Left hindlimb (tissue), 1 donor: ENCODE measurements at regions not wholly inside any gene's neighbourhood (a gene's known extent, or its start where the extent isn't known, plus 50 kb on each side); places are given as distances from the start of the nearest gene placed in this dataset.

ENCODE experiments used
- DNase-seq: peaks from one replicate; pipeline ENCODE4 v3.0.0-alpha.2; 2018

DNA sequence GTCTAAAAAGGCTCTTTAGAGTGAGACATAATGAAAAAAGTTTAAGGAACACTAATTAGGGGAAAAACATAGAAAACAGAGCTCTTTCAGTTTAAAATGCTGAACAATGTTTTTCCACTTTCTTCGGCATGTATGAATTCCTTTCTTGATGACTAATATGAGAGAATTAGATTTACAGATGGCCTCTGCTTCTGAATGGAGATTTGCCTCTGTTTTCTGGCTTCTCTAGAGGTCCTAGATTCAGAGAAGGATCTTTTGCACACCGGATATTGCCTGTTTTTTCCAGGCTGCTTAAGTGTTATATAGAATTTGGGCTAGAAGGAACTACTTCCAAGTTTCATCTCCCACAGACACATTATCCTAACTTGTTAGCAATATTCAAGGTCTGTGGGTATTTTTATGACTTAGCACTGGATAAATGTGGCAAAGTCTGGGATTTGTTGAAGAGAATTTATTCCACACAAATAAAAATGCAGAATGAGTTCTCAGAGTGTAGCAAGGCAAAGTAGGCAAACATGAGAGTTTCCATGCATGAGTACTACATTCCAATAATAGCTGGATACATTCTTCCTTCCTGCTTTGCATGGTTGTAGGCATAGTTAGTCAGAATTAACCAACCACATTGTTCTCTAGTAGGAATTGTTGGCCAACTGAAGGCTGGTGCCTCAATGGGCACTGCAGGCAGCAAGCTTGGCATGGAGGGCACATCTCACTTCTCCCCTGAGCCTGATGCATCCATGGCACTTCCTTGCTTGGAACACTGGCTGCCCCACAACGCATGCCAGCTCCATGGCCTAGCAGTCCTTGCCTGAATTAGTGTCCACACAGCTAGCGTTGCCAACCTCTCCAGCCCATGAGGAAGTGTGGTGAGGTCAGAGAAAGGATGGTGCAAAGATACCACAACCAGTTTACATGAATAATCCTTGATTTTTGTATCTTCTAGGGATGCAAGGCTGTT is 224.2 kb downstream of the CLIC5 start:
- DNase-seq: no peak

DNA sequence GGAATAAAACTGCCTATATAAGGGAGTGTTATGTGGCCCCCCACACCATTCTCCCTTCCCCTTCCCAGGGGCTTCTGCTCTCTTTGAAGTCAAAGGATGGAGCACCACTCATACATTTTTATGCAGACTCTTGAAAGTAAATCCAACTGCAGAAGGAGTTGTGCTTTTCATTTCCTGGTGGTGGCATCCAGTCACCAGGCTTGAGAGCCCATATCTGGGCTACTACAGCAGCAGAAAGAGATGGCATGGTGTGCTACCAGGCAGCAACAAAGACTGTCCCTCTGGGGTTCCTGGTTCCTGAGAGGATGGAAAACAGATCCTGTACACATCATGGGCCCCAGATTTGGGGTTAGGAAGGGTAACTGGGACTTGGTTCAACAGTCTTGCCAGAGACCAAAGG is 226.4 kb downstream of the CLIC5 start:
- no peak for DNase-seq

DNA sequence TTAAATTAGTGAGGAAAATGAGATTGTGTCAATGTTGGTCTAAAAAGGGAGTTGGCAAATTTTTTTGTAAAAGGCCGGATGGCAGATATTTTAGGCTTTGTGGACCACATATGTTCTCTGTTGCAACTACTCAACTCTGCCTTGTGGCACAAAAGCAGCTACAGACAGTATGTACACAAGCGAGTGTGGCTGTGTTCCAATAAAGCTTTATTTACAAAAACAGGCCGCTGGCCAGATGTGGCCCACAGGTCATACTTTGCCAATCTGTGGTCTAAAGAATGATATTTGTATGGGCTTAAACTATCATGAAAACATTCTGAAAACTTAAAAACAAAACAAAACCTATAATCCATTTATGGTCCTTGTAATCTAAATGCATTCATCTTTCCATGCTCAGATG is 228.3 kb downstream of the CLIC5 start:
- no peak for DNase-seq

DNA sequence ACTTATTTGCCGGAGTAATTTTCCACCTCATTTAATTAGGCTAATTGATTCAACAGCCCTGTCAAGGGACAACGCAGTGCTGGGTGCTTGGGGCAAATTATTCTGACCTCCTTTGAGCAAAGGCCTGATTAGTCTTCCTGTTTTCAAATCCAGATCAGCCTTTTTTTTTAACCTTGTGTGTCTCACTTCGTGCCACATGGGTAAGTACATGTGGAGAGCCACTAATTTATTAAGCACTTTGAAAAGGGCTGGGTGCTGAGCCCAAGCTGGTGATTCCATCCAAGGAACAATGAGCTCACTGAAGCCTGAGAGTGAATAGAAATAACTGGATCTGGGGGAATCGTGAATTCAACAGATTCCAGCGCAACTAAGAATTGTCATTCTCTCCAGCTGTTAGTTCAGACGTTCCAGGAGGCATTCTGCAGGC is 229.3 kb downstream of the CLIC5 start:
- no peak for DNase-seq

DNA sequence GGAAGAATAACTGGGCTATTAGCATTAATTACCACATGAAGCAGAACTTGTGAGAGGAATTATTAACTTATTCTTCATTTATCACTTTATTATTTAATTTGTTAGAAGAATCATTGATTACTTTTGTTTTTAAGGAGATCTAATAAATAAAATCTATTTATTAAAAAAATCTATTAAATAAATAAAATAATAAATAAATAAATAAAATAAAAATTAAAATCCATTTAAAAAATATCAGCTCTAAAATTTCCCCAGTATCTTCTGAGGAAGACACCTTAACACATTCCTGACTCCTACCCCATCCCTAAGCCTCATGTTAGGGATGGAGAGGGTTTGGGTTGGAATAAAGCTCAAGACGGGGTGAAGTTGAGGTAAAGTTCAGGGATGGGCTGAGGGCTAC is 231.4 kb downstream of the CLIC5 start:
- DNase-seq: no peak

DNA sequence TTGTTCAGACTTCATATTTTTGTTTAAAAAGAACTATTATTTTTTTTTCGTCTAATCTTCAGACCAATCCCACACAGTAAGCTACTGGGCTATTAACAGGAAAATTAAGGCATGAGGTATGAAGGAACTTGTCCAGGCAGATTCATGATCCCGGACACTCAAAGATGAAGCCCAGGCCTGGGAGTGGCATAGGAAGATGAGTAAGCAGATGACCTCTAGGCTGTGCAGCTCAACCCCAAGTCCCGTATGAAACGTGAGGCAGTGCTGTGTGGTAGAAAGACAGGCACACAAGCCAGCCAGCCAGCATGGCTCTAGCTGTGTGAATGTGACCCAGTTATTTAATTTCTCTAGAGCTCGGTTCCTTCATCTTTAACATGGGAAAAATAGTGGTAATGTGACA is 231.9 kb downstream of the CLIC5 start:
- DNase-seq: no peak

DNA sequence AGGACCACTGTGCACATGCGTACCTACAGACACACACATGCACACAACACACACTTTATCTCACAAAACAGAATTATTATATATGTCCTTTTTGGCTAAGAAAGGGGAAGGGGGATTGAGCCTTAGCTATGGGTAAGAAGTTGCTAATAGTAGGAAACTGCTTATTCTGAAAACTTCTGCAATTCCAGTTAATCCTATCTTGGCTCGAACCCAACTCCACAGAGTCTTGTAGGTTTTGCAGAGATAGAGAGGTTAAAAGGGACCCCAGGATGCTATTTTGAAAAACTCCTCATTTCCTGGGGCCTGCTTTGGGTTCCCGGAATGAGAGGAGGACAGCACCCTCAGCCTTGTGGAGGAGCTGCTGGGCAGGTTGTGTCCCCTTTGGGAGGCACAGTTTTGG is 233.8 kb downstream of the CLIC5 start:
- DNase-seq: no peak

DNA sequence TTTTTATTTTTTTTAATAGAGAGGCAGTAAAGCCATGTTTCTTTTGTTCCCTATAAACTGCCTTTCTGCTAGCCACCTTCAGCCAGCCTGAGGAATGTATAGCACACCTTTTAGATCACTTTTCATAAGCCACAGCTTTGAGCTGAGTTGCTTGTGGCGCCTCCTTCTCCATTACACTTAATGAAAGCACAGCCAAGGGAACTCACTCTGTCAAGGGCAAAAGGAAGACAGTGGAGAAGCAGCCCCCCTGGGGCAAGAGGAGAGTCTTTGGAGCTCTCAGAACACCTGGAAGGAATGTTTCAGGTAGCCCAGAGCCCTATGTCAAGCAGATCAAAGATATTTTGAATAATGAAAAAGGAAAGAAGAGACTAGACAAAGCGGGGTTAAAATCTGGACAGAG is 235.1 kb downstream of the CLIC5 start:
- no peak for DNase-seq

DNA sequence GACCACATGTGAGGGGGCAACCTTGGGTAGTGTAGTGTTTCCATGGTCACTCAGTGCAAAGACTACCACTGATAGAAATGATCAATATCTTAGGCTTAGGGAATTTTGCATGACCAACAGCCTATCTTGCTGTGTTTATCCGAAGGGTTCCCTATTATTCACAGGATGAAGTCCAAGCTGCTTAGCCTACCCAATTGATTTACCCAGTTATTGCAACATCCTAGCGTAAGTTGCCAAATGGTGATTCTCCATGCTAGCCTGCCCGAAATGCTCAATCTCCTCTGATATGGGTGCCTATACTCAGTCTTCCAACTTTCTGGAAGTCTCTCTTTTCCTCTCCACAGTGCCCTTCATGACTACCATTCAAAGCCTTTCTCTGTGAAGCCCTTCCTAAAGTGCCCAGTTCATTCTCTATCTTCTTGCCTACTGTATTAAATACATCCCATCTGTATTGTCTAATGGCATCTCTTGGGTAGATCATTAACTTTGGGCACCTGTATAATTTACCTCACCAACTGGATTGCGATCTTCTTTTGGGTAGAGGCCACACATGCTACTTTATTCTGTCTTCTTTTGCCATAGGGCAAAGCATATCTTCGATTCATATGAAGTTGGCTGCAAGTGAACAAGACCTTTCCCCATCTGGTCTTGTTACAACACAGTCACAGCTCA is 240.5 kb downstream of the CLIC5 start:
- DNase-seq: no peak

DNA sequence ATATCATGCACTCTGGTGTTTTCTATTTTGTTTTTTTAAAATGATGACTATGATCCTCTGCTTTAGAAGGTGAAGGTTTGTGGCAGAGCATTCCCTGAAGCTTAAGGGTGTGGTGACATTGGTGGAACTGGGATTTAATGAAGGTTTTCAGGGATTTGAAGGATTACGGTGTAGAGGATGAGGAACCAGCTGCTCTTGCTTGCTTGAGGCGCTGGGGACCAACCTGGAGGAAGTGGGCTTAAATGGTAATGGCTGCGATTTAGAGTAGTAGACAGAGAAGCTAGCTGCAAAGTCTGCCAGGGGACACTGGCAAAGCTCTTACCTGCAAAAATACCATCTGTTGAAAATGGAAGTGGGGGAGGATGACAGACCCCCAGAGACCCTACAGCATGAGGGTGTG is 241.8 kb downstream of the CLIC5 start:
- DNase-seq: no peak

DNA sequence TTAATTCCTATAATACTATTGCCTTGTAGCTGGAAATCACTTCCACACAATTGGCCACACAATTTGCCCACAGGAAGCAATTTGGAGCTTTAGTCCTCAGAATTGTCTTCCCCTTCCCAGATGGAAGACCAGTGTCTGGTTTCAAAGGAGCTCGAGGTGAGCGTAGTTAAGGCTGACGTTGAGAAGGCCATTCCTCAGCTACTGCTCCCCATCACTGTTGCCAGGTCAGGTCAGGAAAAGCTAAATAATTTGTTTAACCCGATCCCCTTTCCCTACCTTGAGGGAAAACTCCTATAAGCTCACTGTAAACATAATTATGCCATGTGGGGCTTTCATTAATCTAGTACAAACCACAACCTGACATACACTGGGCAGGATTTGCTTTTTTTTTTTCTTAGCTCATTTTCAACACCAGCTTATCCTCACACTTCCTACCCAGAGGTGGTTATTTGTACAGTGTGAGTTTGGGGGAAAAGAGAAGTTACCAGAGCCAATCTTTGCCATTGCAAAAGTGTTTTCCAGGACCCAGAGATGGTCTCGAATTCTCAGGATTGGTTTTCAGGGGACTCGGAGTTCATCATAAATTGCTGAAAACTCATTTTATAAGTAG is 242.7 kb downstream of the CLIC5 start:
- no peak for DNase-seq

DNA sequence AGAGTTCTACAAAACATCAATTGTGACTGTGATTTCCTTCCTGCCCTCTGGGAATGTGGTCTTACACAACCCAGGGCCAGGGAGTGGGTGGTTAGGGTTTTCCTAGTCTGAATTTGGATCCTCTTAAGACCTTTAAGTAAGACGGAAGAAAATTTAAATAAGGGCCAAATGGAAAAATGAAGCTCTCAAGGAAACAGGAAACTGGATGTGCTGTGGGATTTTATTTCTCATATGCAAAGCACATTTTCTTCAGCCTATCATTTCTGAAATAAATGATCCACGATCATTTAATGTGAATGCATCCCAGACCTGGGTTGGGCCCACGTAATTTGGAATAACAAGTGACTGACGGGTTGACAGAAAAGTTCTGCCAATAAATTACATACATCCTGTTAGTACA is 243.6 kb downstream of the CLIC5 start:
- DNase-seq: no peak

DNA sequence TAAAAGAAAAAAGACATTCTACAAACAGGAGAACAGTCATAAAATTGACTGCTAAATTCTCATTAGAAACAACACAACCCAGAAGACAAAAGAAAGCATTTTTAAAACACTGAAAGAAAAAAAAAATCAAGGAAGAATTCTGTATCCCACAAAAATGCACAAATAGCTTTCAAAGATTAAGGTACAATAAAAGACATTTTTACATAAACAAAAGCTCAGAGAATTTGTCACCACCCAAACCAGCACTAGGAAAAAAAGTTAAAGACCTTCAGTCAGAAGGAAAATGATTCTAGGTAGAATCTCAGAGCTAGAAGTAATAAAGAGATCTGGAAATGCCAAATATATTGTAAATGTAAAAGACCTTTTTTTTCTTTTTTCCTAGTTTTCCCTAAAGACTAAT is 252.4 kb downstream of the CLIC5 start:
- no peak for DNase-seq

DNA sequence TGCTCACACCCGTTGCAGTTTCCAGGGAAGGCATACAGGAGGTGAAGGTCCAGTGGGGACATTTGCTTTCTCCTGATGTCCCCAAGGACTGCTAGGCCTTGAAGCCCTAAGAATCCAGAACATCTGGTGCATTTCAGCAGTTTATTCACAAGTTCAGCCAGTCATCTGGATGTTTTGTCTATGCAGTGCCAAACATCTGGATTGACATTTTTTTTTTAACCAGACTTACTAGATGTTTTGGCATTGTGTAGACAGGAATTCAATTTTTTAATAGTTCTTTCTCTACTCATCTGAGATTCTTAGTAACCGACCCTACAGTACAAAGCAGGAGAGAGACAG is 256.2 kb downstream of the CLIC5 start:
- DNase-seq: no peak

DNA sequence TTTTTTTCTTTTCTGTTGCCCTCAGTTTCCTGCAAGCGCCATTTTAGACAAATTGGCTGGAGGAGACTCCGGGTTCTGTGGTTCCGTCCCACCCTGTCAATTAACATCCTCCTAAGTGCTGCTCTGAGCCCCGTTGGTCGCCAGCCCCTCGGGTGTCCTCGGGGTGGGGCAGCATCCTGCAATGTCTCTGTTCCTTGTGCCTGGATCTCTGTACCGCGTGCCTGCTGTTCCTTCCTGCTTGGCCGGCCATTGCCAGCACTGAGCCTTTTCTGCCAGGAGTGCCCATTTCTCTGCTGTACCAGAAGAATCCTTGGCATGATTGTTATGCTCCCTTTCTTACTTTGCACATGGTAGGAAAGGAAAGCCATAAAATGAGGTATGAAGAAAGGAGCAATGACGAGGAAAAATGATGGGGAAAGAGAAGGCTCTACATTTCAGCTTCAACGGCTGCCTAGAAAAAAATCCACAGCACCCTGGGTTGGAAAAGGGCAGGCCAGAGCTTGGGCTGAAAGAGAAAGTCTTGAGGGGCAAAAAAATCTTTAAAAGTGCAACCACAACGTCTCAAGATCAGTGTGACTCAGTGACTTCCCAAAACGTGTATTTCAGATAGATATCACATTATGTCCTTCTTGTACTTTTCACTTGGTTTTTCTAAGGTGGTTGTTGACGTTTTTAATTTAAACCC is 256.7 kb downstream of the CLIC5 start:
- DNase-seq: peak; percentile 54

DNA sequence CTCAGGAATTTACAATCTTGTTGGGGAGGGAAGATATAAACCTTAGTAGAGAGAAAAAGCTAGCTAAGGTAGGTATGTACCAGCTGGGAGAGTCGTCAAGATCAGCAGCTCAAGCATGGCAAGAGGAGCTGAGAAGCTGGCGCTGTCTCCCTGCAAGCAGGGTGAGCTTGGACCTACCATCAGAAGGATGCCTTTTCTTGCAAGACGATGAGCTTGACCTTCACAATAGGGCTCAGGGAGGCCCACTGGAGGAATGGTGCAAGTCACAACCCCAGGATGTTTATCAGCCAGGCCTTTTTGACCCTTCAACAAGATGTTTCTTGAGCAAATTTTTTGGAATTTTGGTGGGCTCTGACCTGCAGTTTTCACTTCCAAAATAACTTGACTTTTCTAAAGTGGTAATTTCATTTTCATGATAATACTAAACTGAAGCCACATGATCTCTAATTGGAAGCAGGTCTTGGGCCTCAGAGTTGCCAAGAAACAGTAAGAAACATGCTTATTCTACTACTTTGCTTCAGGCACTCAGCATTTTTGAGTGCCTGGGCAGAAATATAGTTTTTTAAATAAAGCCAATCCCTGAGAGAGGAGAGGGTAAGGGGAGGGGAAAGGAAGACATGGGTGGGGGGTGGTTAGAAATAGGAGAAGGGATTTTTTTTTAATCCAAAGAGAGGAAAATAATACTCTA is 258.1 kb downstream of the CLIC5 start:
- no peak for DNase-seq

DNA sequence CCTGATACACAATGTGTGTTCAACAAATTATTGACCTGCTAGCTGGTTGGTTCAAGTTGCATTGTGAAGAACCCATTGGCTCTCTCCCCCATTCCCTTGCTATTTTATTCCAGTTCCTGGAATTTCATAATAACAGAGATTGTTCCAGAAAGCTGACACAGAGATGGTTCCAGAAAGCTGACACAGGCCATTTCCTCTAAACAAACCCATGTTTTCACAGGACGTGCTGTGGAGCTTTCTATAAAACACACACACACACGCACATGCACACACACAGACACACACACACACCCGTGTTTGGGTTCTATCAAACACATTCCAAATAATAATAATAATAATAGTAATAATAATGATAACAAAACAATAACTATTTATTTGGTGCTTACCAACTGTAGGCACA is 259.1 kb downstream of the CLIC5 start:
- no peak for DNase-seq

DNA sequence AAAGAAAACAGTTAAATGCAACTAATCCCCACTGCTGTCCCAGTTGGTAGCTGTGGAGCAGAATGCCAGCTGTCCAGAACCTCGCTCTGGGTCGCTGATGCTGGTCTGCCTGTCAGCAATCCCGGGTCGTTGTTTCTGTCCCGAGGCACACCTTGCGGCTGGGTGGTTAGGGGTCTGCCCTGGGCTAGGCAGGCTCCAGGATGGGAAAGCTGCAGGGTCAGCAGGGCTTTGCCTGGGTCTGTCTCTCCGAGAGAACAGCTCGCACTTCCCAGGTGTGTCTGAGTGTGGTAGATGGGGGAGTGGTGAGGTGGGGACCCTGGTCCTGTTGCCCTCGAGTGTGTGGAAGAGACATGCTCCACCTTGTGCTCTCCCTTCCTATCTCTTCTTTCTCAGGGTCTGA is 261.2 kb downstream of the CLIC5 start:
- no peak for DNase-seq

DNA sequence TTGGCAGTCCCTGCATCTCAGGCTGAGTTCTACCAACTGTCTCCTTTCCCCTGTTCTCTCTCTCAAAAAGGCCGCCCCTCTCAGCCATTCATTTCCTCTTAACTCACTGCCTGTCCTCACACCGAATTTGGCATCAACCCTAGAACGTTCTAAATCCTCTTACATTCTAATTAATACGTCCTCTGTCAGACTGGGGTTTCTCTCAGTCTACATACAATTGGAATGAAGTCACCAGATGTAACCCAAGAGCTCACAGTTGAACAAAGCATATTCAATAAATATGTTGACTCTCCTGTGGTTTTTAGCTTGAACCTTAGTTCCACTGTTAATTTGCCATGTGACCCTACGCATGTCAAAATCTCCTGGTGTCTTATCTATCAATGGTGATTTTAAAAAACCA is 269.6 kb downstream of the CLIC5 start:
- no peak for DNase-seq

DNA sequence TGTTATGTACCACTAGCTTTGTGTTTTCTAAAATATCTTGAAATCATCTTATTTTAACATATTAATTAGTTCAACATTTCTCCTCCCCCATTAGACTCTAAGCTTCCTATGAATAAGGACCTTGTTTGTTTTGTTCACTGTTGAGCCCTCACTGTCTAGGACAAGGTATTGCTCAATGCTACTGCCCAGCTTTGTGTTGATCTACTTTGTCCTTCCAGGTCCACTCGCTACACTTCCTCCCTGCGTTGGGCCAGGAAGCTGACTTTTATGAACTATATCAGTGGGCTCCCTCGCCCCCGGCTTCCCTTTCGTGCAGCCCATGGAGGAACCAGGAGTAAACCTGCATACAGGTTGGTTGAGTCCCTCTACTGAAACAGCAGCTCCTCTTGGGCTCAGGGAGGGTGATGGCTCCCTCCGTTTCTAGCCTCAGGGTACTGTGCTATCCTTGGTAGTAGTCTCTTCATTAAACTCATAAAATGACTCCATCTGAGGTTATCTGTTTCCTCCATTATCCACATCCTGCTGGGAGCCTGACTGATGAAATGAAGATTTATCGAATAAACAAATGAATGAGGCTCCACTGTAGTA is 272.5 kb downstream of the CLIC5 start:
- no peak for DNase-seq

DNA sequence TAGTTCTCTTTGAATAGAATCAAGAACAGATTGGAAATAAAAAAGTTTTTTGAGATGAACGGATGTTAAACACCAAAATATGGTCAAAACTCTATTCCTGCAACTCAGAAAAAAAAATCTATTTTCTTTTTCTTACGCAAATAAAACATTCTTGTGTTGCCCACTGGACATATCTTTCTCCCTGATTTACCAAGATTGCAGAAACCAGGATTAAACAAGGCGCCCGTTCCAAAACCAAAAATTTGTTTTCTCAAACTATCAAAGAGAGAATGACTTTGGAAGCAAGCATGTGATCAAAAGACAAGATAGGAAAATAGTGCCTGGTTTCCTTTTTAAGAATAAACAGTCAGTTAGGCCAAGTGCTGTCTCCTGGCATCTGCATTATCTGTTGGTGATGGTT is 273.1 kb downstream of the CLIC5 start:
- no peak for DNase-seq

DNA sequence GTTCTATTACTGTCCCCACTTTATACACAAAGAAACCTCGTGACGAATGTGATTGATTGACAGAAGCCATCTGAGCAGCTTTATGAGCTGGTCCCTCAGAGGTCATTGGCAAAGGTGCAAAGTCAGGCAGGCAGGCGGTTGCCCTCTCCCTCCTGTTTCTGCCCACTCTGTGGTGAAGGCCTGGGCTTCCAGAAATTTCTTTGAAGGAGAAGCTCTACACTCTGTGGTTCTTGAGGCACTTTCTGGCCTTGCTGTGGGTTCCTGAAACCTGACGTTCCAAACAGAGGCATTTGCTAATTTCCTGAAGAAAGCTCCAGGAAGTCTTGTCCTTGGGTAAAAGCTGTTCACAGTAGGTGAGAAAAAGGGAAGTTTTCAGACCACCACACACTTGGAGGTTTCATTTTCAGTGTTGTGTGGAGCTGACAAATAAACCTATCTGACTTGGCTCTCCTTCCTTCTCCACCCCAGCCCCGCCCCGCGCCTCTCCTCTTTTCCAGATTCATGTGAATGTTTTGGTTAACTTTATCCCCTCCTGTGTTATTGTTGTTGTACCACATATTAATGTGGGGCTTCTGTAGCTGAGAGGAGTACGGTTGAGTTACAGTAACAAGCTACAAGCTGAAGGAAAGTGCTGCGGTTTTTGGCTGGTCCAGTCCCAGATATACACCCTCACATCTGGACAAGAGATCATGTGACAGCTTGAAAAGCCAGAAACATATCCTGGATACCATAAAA is 274.1 kb downstream of the CLIC5 start:
- DNase-seq: peak; percentile 82
